ENCODE measurements at regions not wholly inside any gene's neighbourhood (a gene's known extent, or its start where the extent isn't known, plus 50 kb on each side); places are given as distances from the start of the nearest gene placed in this dataset.

GRCh38 chr7:116393654-116394053 is 105.9 kb upstream of the CAV2 start:
- TF ChIP-seq, protein P1, sequence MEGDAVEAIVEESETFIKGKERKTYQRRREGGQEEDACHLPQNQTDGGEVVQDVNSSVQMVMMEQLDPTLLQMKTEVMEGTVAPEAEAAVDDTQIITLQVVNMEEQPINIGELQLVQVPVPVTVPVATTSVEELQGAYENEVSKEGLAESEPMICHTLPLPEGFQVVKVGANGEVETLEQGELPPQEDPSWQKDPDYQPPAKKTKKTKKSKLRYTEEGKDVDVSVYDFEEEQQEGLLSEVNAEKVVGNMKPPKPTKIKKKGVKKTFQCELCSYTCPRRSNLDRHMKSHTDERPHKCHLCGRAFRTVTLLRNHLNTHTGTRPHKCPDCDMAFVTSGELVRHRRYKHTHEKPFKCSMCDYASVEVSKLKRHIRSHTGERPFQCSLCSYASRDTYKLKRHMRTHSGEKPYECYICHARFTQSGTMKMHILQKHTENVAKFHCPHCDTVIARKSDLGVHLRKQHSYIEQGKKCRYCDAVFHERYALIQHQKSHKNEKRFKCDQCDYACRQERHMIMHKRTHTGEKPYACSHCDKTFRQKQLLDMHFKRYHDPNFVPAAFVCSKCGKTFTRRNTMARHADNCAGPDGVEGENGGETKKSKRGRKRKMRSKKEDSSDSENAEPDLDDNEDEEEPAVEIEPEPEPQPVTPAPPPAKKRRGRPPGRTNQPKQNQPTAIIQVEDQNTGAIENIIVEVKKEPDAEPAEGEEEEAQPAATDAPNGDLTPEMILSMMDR (IDR thresholded peaks at IDR 0.05; ENCODE audit: borderline replicate concordance, extremely low read depth, insufficient read depth) = no peak
- intact Hi-C loops (cut with DNase I) = no loop called here
- H3K4me3 ChIP-seq (ENCODE audit: low read length in 3 of 3) = no peak overlapping the region
- H3K27me3 ChIP-seq (ENCODE audit: control insufficient read depth, insufficient read depth, low read length) = no peaks in the 10 kb centered on the region
- DNase-seq = peak in 4 of 5 donors; percentile 34 to 68 (median 60)
- no peaks in the 10 kb centered on the region for H3K4me1 ChIP-seq (ENCODE audit: control insufficient read depth in 2 of 3, insufficient read depth in 2 of 3, low read depth in 1 of 3, low read length in 3 of 3)
- no peak for FAIRE-seq
- H3K36me3 ChIP-seq (ENCODE audit: control insufficient read depth in 2 of 3, insufficient read depth in 3 of 3, low read length in 3 of 3) = no peaks in the 10 kb centered on the region
- H3K9me3 ChIP-seq (ENCODE audit: control insufficient read depth in 2 of 3, insufficient read depth in 1 of 3, low read length in 3 of 3) = no peaks in the 10 kb centered on the region
- H3K9ac ChIP-seq (ENCODE audit: low read length in 3 of 3) = no peak overlapping the region
- no peak overlapping the region for H3K27ac ChIP-seq (ENCODE audit: low read depth in 2 of 2, low read length in 2 of 2)

DNA sequence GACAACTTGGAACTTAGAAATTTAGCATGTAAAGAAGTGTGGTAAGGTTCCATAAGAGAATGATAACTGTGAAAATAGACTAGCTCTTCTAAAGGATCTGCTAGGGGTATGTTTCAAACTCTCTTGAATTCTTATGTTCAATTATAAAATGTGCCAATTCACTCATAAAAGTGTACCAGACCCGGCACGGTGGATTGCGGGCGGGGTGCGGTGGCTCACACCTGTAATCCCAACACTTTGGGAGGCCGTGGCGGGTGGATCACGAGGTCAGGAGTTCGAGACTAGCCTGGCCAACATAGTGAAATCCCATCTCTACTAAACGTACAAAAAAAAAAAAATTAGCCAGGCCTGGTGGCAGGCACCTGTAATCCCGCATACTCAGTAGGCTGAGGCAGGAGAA is 105.4 kb upstream of the CAV2 start:
- TF ChIP-seq, protein P1 (IDR thresholded peaks at IDR 0.05; ENCODE audit: borderline replicate concordance, extremely low read depth, insufficient read depth) = no peak
- intact Hi-C loops (cut with DNase I) = no loop called here
- DNase-seq (no peak), FAIRE-seq (no peak)
- no peak overlapping the region for H3K9ac ChIP-seq (ENCODE audit: low read length in 3 of 3)
- no peak overlapping the region for H3K27ac ChIP-seq (ENCODE audit: low read depth in 2 of 2, low read length in 2 of 2)
- no peaks in the 10 kb centered on the region for H3K36me3 ChIP-seq (ENCODE audit: control insufficient read depth in 2 of 3, insufficient read depth in 3 of 3, low read length in 3 of 3)
- H3K9me3 ChIP-seq (ENCODE audit: control insufficient read depth in 2 of 3, insufficient read depth in 1 of 3, low read length in 3 of 3) = no peaks in the 10 kb centered on the region
- H3K4me3 ChIP-seq (ENCODE audit: low read length in 3 of 3) = no peak overlapping the region
- H3K27me3 ChIP-seq (ENCODE audit: control insufficient read depth, insufficient read depth, low read length) = no peaks in the 10 kb centered on the region
- no peaks in the 10 kb centered on the region for H3K4me1 ChIP-seq (ENCODE audit: control insufficient read depth in 2 of 3, insufficient read depth in 2 of 3, low read depth in 1 of 3, low read length in 3 of 3)

DNA sequence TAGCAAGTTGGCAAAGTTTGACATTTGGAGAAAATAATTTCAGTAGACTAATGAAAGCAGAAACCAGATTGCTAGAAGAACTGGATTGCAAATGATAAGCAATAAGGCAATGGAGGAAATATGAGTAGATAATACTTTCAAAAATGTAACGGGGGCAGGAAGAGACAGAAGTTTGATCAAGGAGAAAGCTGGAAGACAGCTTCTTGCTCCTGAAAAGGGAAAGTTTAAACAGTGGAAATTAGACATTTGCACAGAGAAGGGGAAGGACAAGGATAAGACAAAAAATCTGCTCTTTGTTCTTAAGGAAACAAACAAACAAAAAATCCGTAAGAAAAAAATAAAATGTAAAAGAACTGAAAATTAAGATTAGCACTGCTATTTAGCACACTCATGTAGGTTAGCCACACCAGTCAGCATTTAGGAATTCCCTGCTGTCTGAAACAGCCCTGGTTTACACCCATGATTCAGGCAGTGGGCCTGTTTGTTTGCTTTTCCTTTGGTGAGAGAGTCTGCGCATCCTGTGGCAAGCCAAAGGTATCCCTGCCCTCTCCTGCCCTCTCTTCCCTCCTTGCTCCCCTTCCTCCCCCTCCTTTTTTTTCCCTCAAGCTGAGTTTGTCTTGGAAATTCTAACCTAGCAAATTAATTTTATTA is 104.3 kb upstream of the CAV2 start:
- TF ChIP-seq, protein P1 (IDR thresholded peaks at IDR 0.05; ENCODE audit: borderline replicate concordance, extremely low read depth, insufficient read depth) = no peak
- no peak for DNase-seq
- intact Hi-C loops (cut with DNase I) = no loop called here
- H3K27me3 ChIP-seq (ENCODE audit: control insufficient read depth, insufficient read depth, low read length) = no peaks in the 10 kb centered on the region
- H3K9ac ChIP-seq (ENCODE audit: low read length in 3 of 3) = no peak overlapping the region
- H3K4me3 ChIP-seq (ENCODE audit: low read length in 3 of 3) = no peak overlapping the region
- H3K9me3 ChIP-seq (ENCODE audit: control insufficient read depth in 2 of 3, insufficient read depth in 1 of 3, low read length in 3 of 3) = no peaks in the 10 kb centered on the region
- no peak for FAIRE-seq
- no peaks in the 10 kb centered on the region for H3K36me3 ChIP-seq (ENCODE audit: control insufficient read depth in 2 of 3, insufficient read depth in 3 of 3, low read length in 3 of 3)
- H3K4me1 ChIP-seq (ENCODE audit: control insufficient read depth in 2 of 3, insufficient read depth in 2 of 3, low read depth in 1 of 3, low read length in 3 of 3) = no peaks in the 10 kb centered on the region
- no peak overlapping the region for H3K27ac ChIP-seq (ENCODE audit: low read depth in 2 of 2, low read length in 2 of 2)

DNA sequence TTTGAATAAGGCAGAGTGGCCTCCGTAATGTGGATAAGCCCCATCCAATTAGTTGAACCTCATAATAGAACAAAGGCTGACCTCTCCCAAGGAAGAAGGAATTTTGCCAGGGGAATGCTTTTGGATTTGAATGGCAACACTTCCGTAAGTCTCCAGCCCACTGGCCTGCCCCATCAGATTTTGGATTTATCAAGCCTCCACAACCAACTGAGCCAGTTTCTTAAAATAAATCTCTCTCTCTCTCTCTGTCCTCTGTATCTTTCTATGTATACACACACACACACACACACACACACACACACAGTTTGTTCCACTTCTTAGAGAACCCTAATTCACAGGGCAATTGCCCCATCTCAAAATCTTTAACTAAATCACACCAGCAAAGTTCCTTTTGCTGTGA is 100.9 kb upstream of the CAV2 start:
- Histone ChIP-seq H3K27ac (ENCODE audit: low read depth in 2 of 2, low read length in 2 of 2) (no peak overlapping the region), H3K27me3 (ENCODE audit: control insufficient read depth, insufficient read depth, low read length) (no peaks in the 10 kb centered on the region), H3K9ac (ENCODE audit: low read length in 3 of 3) (no peak overlapping the region), H3K4me3 (ENCODE audit: low read length in 3 of 3) (no peak overlapping the region), H3K9me3 (ENCODE audit: control insufficient read depth in 2 of 3, insufficient read depth in 1 of 3, low read length in 3 of 3) (no peaks in the 10 kb centered on the region), H3K4me1 (ENCODE audit: control insufficient read depth in 2 of 3, insufficient read depth in 2 of 3, low read depth in 1 of 3, low read length in 3 of 3) (no peaks in the 10 kb centered on the region), H3K36me3 (ENCODE audit: control insufficient read depth in 2 of 3, insufficient read depth in 3 of 3, low read length in 3 of 3) (no peaks in the 10 kb centered on the region)
- FAIRE-seq (no peak), DNase-seq (no peak)
- intact Hi-C loops (cut with DNase I) = no loop called here
- TF ChIP-seq, protein P1 (IDR thresholded peaks at IDR 0.05; ENCODE audit: borderline replicate concordance, extremely low read depth, insufficient read depth) = no peak
